ENCODE measurements at regions not wholly inside any gene's neighbourhood (a gene's known extent, or its start where the extent isn't known, plus 50 kb on each side); places are given as distances from the start of the nearest gene placed in this dataset.
A peak's percentile ranks its signal among the peaks of the same experiment; 100 is the strongest.

DNA sequence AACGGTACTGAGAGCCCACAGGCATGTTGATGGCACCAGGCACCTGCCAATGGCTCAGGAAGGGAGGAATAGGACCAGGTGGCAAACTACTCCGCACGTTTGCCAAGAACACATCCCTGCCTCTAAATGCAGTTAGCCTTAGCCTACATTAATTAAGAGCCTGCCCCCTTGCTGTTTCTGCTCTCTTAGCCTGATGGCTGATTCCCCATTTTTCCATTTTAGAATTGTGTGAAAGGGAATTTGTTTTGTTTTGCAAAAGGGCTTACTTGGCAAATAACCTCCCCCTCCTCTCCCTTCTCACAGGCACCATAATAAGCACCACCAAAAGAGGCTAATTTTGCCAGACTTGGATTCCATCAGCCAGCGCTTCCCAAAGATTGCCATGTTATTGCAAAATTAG lies 1203.2 kb downstream of the SORCS3 start:
- H3K4me3 ChIP-seq, result no peak overlapping the region
- no peaks in the 10 kb centered on the region for H3K36me3 ChIP-seq (ENCODE audit: insufficient read depth in 1 of 2, low read depth in 1 of 2)
- no peak overlapping the region for H3K27ac ChIP-seq
- no peak for ATAC-seq
- H3K9me3 ChIP-seq, result no peaks in the 10 kb centered on the region
- no peaks in the 10 kb centered on the region for H3K4me1 ChIP-seq
- H3K27me3 ChIP-seq (ENCODE audit: insufficient read depth in 3 of 3, low read length in 2 of 3), result no peaks in the 10 kb centered on the region
- intact Hi-C loops (cut with DNase I), result no loop called here
- DNase-seq, result no peak
- 21 to 47% (median 39%) methylated on average over 4 of the region's 4 CpGs for WGBS, 3 donors
- TF ChIP-seq, protein P1, sequence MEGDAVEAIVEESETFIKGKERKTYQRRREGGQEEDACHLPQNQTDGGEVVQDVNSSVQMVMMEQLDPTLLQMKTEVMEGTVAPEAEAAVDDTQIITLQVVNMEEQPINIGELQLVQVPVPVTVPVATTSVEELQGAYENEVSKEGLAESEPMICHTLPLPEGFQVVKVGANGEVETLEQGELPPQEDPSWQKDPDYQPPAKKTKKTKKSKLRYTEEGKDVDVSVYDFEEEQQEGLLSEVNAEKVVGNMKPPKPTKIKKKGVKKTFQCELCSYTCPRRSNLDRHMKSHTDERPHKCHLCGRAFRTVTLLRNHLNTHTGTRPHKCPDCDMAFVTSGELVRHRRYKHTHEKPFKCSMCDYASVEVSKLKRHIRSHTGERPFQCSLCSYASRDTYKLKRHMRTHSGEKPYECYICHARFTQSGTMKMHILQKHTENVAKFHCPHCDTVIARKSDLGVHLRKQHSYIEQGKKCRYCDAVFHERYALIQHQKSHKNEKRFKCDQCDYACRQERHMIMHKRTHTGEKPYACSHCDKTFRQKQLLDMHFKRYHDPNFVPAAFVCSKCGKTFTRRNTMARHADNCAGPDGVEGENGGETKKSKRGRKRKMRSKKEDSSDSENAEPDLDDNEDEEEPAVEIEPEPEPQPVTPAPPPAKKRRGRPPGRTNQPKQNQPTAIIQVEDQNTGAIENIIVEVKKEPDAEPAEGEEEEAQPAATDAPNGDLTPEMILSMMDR (IDR thresholded peaks at IDR 0.05), result no peak

DNA sequence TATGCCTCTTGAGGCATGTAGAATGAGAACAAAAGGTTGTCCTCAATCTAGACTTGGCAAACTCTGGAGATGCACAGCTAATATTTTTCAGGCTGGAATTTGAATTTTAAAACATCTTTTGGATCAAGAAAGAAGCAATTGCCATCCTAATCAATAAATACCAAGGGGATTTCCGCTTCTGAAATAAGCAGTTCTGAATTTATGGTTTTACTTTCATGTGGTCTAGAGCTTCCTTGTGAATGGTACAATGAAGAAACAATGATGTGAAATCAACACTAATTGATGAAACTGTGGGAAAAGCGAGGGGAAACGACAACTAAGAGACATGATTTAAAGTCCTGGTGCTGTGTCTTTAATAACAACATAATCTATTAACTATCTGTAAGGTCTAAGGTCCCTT lies 1202.7 kb downstream of the SORCS3 start:
- no peak overlapping the region for H3K27ac ChIP-seq
- no peaks in the 10 kb centered on the region for H3K4me1 ChIP-seq
- no peaks in the 10 kb centered on the region for H3K27me3 ChIP-seq (ENCODE audit: insufficient read depth in 3 of 3, low read length in 2 of 3)
- H3K4me3 ChIP-seq, result no peak overlapping the region
- ATAC-seq (no peak), DNase-seq (no peak)
- no peaks in the 10 kb centered on the region for H3K36me3 ChIP-seq (ENCODE audit: insufficient read depth in 1 of 2, low read depth in 1 of 2)
- no peaks in the 10 kb centered on the region for H3K9me3 ChIP-seq
- intact Hi-C loops (cut with DNase I), result no loop called here
- WGBS, 3 donors, result 25 to 29% (median 28%) methylated on average over 3 of the region's 3 CpGs
- TF ChIP-seq, protein P1 (IDR thresholded peaks at IDR 0.05), result no peak

DNA sequence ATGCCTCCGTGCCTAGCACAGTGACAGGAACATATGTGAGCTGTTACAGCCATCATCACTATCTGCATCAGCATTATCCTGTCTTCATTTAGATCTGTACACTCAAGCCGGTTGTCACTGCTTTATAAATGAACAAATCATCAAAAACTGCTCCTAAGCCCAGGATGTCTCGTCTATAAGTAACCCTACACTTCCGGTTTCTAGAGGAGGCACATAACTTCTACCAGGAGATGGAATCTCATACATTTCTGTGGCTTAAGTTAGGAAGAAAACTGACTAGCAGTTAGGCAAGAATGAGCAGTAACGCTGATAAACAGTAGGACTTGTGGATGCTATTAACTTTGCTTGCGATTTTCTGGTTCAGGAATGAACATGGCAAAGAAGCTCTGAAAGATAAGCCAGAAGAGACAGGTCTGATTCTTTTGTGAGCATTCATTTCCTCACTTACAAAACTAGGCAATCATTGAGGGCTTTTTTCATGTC lies 1199.2 kb downstream of the SORCS3 start:
- Histone ChIP-seq H3K36me3 (ENCODE audit: insufficient read depth in 1 of 2, low read depth in 1 of 2) (no peaks in the 10 kb centered on the region), H3K27me3 (ENCODE audit: insufficient read depth in 3 of 3, low read length in 2 of 3) (no peaks in the 10 kb centered on the region), H3K4me3 (no peak overlapping the region), H3K9me3 (no peaks in the 10 kb centered on the region), H3K27ac (no peak overlapping the region), H3K4me1 (no peaks in the 10 kb centered on the region)
- TF ChIP-seq, protein P1 (IDR thresholded peaks at IDR 0.05), result no peak
- DNase-seq (no peak), ATAC-seq (no peak)
- intact Hi-C loops (cut with DNase I), result no loop called here
- 55 to 59% (median 55%) methylated on average over 6 of the region's 6 CpGs for WGBS, 3 donors

DNA sequence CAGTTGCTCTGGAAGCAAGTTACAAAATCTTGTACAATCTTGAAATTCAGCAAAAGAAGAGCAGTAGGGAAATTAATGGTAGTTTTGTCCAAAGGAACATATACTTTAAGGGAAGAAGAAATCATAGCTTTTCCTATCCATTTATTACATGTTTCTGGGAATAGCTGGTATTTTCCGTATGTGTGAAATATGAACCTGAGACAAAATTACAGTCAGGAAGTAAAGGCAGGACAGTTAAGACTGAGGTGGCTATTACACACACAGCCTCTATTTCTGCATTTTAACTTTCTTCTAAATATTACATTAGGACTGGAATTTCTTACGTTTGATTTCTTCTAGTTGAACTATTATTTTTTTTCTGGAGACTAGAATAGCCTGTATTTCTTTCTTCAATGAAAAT lies 1197.3 kb downstream of the SORCS3 start:
- TF ChIP-seq, protein P1 (IDR thresholded peaks at IDR 0.05), result no peak
- intact Hi-C loops (cut with DNase I), result no loop called here
- Histone ChIP-seq H3K4me1 (no peaks in the 10 kb centered on the region), H3K36me3 (ENCODE audit: insufficient read depth in 1 of 2, low read depth in 1 of 2) (no peaks in the 10 kb centered on the region), H3K27me3 (ENCODE audit: insufficient read depth in 3 of 3, low read length in 2 of 3) (no peaks in the 10 kb centered on the region), H3K9me3 (no peaks in the 10 kb centered on the region), H3K27ac (no peak overlapping the region), H3K4me3 (peak overlapping the region; percentile 48)
- WGBS, 3 donors, result 11 to 37% (median 15%) methylated on average over 2 of the region's 2 CpGs
- no peak for DNase-seq
- no peak for ATAC-seq

DNA sequence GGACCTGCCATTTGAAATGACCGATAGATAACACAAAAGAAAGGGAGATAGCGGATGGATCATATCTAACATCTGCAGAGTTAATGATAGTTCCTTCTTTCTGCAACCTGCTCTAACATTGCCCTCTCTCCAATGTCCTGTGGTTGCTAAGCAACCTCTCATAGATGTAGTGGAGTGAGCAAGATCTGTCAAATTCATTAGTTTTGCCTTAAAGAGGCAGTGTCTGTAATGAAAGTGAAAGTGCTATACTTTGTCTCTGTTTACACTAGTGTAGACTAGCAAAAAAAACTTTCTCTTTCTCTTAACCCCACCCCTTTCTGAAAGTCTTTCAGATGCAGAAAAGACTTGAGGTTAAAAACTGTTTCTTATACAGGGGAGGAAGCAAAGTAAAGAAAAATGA lies 1196.9 kb downstream of the SORCS3 start:
- no peaks in the 10 kb centered on the region for H3K9me3 ChIP-seq
- no peaks in the 10 kb centered on the region for H3K36me3 ChIP-seq (ENCODE audit: insufficient read depth in 1 of 2, low read depth in 1 of 2)
- no peaks in the 10 kb centered on the region for H3K27me3 ChIP-seq (ENCODE audit: insufficient read depth in 3 of 3, low read length in 2 of 3)
- ATAC-seq, result no peak
- TF ChIP-seq, protein P1 (IDR thresholded peaks at IDR 0.05), result no peak
- H3K4me3 ChIP-seq, result peak overlapping the region; percentile 48
- H3K27ac ChIP-seq, result no peak overlapping the region
- 20 to 47% (median 20%) methylated on average over 2 of the region's 2 CpGs for WGBS, 3 donors
- intact Hi-C loops (cut with DNase I), result no loop called here
- DNase-seq, result no peak
- H3K4me1 ChIP-seq, result no peaks in the 10 kb centered on the region

Measured in psoas muscle (tissue), 7 donors.